Amniotic stem cell (primary cell): ENCODE measurements at regions not wholly inside any gene's neighbourhood (a gene's known extent, or its start where the extent isn't known, plus 50 kb on each side); places are given as distances from the start of the nearest gene placed in this dataset.
A peak's percentile ranks its signal among the peaks of the same experiment; 100 is the strongest.
"Not testable (repeated sequence)": the region's sequence is repeated elsewhere in the genome, so short reads cannot be mapped to it uniquely, and the experiment has no call there.

Experiments used
- DNase-seq: peaks from one replicate; lab custom pipeline; 2025; lab: John Stamatoyannopoulos, UW

- DNase-seq = no peak
Measured at GRCh38 chr4:17241835-17242234, 270.1 kb downstream of the QDPR start.

DNA sequence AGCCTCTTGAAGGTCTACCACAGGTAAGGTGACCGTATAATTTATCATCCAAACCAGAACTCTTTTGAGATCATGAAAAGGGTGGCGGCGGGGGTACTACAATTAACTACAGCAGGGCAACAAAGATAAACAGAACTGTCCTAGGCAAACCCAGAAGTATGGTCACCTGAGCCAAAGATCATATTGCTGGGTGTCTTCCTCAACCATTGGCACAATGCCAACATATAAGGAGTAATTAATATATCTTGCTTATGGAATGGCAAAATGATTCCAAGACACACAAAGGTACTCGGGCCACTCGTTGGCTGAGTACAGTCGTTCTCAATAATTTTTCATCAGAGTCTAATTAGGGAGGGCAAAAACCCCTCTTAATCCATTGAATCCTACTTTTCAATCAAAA is 273.3 kb downstream of the QDPR start:
- no peak for DNase-seq

- peak; percentile 40 for DNase-seq
Measured at GRCh38 chr4:17236686-17237085, 275.2 kb downstream of the QDPR start.

DNA sequence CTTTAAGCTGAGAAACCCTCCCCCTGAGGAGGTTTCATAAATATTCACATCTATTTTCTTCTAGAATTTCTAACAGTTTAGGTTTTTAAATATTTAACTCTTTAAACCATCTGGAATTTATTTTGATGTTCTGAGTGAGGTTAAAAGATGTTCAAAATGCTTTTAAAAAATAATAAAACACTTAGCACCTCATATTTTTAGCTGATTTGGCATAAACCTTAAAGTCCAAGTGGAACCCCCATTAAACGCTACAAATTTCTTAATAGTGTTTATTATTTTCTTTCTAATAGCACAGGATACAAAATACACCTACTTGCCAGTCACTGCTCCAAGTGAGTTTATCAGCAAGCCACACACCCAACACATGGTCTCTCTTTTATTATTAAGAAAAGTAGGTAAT is 277.2 kb downstream of the QDPR start:
- no peak for DNase-seq

GRCh38 chr4:17232566-17233253 is 279.2 kb downstream of the QDPR start:
- DNase-seq = peak; percentile 28

GRCh38 chr4:17231880-17232475 is 279.9 kb downstream of the QDPR start:
- DNase-seq = not testable (repeated sequence)

DNA sequence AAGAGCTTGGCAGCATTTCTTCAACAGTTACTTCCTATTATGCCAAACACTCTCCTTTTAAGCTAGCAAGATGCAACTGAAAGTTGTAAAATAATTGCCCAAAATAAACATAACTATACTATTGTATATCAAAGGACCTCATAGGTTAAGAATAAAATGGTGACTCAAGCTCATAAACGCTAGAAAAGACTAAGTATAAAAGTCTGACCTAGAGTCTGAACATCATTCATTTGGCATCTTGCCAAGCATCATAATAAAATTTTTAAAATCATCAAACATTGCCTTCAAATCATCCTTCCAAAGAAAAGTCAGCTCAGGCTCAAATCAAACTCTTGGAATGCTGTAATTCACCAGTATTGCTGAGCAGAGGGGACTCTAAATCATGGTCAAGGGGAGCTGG is 281.2 kb downstream of the QDPR start:
- DNase-seq = no peak

- DNase-seq = no peak
Measured at GRCh38 chr4:17220816-17221215, 291.1 kb downstream of the QDPR start.

DNA sequence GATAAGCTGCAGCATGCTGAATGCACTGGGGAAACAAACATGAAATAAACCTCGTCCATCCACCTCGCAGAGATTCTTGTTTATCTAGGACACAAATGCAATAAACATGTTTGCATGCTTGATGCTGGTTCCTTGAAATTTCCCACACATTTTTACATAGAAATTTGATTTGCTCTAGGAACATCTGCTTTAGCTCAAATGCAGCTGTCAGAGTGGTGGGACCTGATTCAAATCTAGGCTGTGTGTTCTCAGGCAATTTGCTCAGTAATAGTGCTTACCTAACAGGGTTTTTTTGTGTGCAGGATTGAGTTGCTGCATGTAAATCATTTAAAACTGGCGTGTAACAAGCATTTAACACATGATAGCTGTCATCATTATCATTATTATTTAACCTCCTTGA is 293.1 kb downstream of the QDPR start:
- no peak for DNase-seq

GRCh38 chr4:17206829-17207801 is 304.8 kb downstream of the QDPR start:
- DNase-seq = no peak

- no peak for DNase-seq
Measured at GRCh38 chr4:17204908-17205307, 306.5 kb upstream of the LDB2 start.

DNA sequence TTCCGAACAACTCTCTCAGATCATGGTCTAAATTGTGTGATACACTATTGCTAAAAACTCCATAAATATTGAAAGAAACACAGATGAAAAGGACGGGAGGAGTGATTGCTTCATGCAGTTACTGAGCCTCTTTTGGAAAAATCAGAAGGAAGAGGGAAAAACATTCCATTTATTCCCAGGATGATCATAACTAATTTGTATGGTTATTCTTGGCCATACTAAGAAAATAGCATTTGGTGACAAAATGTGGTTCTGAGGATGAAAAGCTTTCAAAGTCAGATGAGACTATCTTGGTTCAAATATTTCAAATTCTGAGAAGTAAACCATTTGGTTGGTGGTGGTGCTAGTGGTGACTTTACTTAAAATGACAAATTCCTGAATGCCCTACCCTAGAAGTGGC is 305.4 kb upstream of the LDB2 start:
- DNase-seq = no peak

GRCh38 chr4:17197070-17197469 is 298.6 kb upstream of the LDB2 start:
- DNase-seq = no peak

GRCh38 chr4:17195461-17196275 is 297.2 kb upstream of the LDB2 start:
- DNase-seq = no peak

- no peak for DNase-seq
Measured at GRCh38 chr4:17194586-17194985, 296.1 kb upstream of the LDB2 start.

- no peak for DNase-seq
Measured at GRCh38 chr4:17189759-17190158, 291.3 kb upstream of the LDB2 start.

DNA sequence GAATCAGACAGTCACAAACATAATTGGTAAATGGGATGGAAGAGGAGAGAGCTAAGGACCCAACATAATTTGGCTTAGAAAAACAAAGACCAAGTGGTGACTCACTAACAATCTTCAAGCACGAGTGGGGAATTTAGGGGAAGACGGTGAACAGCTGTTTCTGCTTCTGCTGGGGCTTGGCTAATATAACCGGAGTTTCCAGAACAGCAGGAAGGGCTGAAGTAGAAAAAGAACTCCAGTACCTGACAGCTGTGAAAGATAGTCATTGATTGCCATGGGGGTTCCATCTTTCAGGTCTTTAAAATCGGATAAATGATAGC is 290.9 kb upstream of the LDB2 start:
- DNase-seq = peak; percentile 22

DNA sequence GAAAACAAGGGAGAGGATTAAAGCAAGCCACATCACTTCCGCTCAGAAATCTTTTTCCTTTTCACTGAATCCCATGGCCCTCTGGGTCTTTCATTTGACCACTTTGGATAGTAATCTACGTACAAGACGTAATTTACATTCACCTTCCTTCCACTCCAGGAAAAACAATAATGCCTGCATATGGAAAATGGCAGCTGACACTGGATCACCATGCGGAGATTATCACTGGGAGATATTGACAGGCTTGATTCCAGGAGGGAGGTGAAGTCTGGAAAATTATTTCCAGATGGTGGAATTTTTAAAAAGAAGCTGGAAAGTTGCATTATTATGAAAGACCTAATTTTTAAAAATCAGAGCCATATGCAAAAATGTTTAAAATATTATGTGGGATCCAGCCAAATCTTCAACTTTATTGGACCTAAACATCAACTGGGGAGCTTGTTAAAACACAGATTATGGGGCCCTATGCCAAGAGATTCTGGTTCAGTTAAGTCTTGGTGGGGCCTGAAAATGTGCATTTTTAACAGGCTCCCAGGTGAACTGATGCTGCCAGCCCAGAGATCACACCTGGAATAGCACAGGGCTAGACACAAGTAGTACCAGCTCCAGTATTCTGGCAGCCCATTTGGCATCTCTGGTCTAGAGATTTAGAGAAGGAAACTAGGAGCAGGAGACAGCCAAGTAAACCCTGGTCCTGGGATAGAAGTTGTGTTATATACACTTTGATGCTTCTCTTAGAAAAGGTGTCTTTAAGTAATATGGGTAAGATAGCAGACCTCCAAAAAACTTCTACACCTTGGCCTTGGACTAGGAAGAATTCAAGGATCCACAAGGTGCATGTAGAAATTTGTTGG is 290.3 kb upstream of the LDB2 start:
- no peak for DNase-seq

GRCh38 chr4:17188125-17188524 is 289.7 kb upstream of the LDB2 start:
- DNase-seq = no peak

DNA sequence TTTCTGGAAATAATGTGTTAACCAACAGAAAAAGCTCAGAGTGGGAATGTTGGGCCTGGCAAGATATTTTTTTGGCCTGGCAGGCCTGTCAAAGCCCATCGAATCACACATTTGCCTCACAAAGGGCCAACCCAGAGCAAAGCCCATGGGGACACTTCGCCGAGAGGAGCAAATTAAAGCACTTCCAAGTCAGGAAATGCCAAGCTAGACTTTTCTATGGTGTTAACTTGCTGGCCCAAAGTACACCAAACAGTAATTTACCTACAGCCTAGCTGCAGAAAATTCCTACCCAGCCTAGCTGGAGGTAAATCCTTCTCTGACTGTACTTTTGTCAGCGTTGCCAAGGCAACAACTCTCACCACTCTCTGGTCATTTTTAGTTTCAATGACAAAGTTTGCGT is 288.6 kb upstream of the LDB2 start:
- DNase-seq = no peak

GRCh38 chr4:17182888-17183287 is 284.4 kb upstream of the LDB2 start:
- DNase-seq = no peak
